GM18507 (cell line): ENCODE measurements at regions not wholly inside any gene's neighbourhood (a gene's known extent, or its start where the extent isn't known, plus 50 kb on each side); places are given as distances from the start of the nearest gene placed in this dataset.

ENCODE experiments used
- DNase-seq: peaks from one replicate; pipeline ENCODE4 v3.0.0; 2011; ENCODE audit warnings: low read depth; ENCODE audit not compliant: insufficient read length; ENCODE audit errors: extremely low spot score
- FAIRE-seq: peaks from 2 replicates; lab custom pipeline; 2011; peaks lifted over from hg19 to GRCh38; lab: Jason Lieb, UNC

DNA sequence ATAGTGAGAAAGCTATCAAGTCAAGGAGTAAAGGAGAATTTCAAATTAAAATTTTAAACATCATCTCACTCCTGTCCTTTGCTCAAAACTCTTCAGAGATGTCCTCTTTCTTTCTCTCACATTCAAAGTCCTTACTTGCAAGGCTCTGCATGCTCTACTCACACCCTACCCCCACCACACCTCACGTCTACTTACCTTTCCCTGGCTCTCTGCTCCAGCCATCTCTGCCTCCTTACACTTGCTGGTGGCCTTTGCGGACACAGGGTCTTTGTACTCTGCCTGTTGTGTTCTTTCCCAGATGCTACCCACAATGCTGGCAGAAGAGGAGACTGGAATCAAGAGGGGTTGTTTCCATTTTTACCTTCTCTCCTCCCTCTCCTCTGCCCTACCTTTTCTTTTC, 405.2 kb downstream of the INSC start:
- FAIRE-seq (no peak), DNase-seq (no peak)

GRCh38 chr11:15523543-15523942, 408.8 kb downstream of the INSC start:
- DNase-seq (no peak), FAIRE-seq (no peak)

DNA sequence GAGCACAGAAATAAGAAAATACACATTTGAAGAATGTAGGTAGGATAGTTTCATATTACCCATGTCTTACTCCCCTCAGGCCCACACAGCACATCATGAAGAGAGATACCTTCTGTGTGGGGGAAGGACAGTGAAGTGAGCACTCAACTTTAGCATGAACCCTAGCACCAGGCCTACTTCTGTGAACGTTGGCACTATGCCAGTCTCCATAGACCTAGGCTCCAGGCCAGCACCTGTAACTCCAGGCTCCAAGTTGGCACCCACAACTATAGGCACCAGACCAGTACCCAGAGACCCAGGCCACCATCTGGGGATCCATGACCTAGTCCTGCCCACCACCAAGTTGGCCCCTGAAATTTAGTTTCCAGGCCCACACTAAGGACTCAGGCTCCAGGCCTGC, 410.9 kb downstream of the INSC start:
- no peak for DNase-seq
- no peak for FAIRE-seq

GRCh38 chr11:15526032-15526431, 411.3 kb downstream of the INSC start:
- FAIRE-seq: no peak
- no peak for DNase-seq

DNA sequence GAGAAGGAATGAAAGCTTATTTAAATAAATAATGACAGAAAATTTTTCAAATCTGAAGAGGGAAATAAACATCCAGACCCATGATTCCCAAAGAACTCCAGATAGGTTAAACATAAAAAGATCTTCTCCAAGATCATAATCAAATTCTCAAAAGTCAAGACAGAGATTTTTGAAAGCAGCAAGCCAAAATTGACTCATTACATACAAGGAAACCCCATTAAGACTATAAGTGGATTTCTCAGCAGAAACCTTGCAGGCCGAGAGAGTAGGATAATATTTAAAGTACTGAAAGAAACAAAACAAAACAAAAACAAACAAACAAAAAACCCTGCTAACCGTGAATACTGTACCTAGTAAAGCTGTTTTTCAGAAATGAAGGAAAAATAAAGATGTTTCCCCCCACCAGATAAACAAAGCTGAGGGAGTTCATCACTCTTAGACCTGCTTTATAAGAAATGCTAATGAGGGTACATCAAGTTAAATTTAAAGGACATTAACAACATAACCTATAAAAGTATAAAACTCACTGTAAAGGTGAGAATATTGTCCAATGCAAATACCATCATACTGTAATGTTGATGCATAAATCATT, 412.2 kb downstream of the INSC start:
- no peak for FAIRE-seq

DNA sequence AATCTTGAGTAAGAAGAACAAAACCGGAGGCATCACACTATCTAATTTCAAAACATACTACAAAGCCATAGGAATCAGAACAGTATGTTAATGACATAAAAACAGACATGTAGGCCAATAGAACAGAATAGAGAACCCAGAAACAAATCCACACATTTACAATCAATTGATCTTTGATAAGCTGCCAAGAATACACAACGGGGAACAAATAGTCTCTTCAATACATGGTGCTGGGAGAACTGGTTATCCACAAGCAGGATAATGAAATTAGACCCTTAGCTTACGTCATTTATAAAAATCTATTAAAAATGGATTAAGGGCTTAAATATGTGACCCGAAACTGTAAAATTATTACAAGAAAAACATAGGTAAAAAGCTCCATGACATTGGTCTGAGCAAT, 417.7 kb downstream of the INSC start:
- no peak for FAIRE-seq
- DNase-seq: no peak

More for the DNA sequence above, 412.2 kb downstream of the INSC start:
- no peak for DNase-seq

GRCh38 chr11:15534266-15534665, 419.5 kb downstream of the INSC start:
- FAIRE-seq (no peak), DNase-seq (no peak)

DNA sequence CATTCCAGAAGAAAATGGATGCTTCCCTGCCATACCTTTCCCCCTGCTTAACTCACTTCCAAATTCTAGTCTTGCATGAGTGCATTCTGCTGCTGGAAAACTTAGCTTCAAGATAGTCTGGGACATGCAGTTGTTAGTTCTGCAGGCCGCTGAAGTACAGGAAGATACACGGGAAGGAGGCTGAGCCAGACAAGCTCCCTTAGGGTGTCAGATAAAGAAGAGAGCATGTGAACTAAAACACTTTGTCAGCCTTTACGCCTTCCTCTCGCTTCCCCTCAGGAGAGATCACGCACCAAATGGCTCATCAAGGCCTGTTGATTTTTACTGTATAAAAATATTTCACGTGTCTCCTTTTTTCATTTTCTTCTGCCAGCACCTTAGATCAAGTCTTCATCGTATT, 420.7 kb downstream of the INSC start:
- DNase-seq (no peak), FAIRE-seq (no peak)

DNA sequence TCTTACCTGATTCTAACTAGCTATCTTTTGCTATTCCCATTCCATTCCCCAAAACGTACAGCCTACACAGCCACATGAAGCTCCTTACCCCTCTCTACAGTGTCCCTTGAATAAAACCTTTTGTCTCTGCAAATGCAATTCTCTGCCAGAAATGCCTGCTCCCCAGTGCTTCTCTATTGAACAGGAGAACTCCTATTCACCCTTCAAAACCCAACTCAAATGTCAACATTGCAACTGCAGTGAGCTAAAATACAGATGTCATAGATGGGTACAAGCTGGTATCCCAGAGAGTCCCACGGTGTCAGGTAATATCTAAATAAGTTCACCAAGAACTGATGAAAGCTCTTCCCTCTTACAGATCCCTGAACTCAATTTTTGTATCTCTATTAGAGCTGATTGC, 421.7 kb downstream of the INSC start:
- FAIRE-seq (no peak), DNase-seq (no peak)

GRCh38 chr11:15539645-15540044, 424.9 kb downstream of the INSC start:
- no peak for FAIRE-seq
- DNase-seq: no peak

GRCh38 chr11:15541079-15541478, 426.4 kb downstream of the INSC start:
- no peak for DNase-seq
- FAIRE-seq: no peak

DNA sequence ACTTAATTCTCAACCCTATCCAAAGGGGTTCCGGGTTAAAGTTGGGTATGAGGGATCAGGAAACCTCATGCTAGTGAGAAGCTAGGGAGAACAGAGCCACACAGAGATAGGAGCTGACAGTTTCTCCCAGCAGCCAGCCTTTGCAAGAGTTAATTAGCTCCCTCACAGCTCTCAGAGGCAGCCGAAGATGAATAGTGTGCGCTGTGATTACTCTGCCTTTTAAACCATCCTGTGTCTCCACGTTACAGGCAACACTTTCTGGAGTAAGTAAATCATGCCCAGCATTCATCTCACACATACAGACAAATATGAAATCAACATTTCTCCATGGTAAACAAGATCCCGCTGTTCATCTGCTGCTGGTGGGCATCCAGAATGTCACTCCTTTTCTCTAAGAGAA, 429.6 kb downstream of the INSC start:
- FAIRE-seq (no peak), DNase-seq (no peak)

DNA sequence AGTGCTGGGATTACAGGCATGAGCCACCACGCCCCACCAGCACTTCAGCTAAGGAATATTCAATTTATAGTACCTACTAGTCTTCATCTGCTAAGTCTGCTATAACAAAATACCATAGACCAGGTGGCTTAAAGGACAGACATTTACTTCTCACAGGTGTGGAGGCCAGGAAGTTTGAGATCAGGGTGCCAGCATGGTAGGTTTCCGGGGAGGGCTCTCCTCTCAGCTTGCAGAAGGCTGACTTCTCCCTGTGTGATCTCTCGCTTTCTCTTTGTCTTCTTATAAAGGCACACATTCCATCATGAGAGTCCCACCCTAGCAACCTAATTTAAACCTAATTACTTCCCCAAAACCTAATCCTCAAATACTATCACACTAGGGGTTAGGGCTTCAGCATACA, 433.0 kb downstream of the INSC start:
- no peak for FAIRE-seq
- no peak for DNase-seq

- DNase-seq (no peak), FAIRE-seq (no peak)
Measured at GRCh38 chr11:15551901-15552851, 437.5 kb downstream of the INSC start.

DNA sequence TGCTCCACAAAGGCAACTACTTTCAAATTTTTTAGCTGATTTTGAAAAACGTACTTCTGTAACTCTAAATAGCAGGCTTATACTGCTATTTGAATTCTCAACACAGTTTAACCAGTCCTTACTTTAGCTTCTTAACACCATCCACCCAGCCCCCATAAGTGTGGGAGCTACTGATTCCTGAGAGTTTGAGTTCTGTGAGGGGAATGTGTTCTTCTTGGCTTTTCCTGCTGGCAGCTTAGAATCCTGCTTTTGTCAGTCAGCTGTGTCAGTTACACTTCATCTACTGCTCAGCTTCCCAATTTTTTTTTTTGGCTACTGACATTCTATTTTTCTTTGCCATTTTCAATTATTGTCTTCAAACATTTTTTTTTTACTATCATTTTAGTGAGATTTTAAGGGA, 440.4 kb downstream of the INSC start:
- FAIRE-seq (no peak), DNase-seq (no peak)

DNA sequence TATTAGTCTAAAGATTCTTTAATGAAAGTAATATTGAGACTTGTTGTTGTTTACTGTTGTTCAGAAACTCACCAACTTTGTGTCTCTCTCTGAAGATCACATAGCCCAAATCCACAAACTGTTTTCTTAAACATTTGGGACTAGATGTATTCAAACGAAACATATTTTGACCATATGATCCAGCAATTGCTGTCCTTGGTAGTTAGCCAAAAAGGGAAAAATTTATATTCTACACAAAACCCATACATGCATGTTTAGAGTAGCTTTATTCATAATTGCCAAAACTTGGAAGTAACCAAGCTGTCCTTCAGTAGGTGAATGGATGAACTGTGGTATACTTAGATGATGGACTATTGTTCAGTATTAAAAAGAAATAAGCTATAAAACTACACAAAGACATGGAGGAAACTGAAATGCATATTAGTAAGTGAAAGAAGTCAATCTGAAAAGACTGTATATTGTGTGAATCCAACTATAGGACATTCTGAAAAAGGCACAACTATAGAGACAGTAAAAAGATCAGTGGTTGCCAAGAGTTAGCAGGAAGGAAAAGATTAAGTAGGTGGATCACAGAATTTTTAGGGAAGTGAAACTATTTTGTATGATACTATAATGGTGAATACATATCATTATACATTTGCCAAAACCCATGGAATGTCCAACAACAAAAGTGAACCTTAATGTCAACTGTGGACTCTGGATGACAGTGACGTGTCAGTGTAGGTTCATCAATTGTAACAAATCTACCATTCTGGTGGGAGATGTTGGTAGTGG, 442.9 kb downstream of the INSC start:
- no peak for FAIRE-seq
- no peak for DNase-seq

GRCh38 chr11:15558513-15559181, 443.9 kb downstream of the INSC start:
- FAIRE-seq (no peak), DNase-seq (no peak)

GRCh38 chr11:15560689-15561467, 446.2 kb downstream of the INSC start:
- FAIRE-seq (no peak), DNase-seq (no peak)

- FAIRE-seq (no peak), DNase-seq (no peak)
Measured at GRCh38 chr11:15562230-15562629, 447.5 kb downstream of the INSC start.
